NCI-H510A (cell line): ENCODE measurements at regions not wholly inside any gene's neighbourhood (a gene's known extent, or its start where the extent isn't known, plus 50 kb on each side); places are given as distances from the start of the nearest gene placed in this dataset.

ENCODE experiments used
- DNase-seq: peaks from one replicate; lab custom pipeline; 2025; lab: John Stamatoyannopoulos, UW

DNA sequence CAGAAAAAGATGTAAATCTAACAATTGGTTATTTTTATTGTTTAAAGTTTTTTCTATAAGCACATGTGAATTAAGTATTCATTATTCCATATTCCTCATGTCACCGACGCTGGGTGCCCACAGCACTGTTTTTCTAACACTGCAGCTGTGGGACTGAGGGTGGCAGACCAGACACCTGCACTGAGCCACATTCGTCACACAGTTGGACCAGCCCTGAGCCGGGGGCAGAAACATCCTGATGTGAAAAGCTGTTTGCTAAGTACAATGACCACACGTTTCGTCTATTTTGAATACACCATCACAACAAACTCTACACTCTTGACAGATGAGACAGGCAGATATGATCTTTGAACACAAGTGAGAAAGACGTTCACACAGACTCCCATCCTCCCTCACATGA, 749.5 kb downstream of the KCNJ18 start:
- DNase-seq = no peak

DNA sequence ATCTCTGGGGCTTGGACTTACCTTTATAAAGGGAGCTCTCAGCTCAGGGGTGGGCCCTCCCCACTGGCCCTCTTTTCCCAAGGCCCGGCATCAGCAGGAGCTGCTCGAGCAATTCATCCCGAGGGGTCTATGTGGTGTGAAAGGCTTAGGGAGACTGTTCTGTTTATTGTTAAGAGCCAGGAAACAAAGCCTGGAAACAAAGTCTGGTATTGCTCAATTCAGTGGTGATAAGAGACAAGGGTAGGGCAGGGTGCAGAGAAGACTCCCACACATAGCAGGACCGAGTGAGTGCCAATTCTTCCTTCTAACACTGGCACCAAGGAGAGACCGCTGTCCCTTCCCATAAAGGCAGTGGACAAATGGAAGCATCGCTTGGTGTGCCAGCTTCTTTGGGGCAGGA, 750.7 kb downstream of the KCNJ18 start:
- DNase-seq = no peak

DNA sequence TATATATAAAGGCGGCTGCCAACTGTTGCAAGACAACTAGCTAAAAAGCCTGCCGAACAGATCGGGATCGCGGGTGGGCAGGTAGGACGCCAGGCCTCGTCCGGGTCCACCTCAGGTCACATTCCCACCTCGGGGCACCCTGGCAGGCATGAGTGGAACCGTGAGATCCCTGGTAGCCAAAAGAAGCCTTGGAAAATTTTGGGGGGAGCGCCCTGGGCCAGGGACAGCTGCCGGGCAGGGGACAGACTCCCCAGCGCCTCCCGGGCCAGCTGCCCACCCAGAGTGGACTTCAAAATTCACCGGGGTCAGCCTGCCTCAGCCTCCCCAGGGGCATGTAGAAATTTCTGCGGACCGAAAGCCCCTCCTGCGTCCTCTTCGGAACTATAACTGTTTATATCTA, 760.9 kb downstream of the KCNJ18 start:
- DNase-seq = no peak

DNA sequence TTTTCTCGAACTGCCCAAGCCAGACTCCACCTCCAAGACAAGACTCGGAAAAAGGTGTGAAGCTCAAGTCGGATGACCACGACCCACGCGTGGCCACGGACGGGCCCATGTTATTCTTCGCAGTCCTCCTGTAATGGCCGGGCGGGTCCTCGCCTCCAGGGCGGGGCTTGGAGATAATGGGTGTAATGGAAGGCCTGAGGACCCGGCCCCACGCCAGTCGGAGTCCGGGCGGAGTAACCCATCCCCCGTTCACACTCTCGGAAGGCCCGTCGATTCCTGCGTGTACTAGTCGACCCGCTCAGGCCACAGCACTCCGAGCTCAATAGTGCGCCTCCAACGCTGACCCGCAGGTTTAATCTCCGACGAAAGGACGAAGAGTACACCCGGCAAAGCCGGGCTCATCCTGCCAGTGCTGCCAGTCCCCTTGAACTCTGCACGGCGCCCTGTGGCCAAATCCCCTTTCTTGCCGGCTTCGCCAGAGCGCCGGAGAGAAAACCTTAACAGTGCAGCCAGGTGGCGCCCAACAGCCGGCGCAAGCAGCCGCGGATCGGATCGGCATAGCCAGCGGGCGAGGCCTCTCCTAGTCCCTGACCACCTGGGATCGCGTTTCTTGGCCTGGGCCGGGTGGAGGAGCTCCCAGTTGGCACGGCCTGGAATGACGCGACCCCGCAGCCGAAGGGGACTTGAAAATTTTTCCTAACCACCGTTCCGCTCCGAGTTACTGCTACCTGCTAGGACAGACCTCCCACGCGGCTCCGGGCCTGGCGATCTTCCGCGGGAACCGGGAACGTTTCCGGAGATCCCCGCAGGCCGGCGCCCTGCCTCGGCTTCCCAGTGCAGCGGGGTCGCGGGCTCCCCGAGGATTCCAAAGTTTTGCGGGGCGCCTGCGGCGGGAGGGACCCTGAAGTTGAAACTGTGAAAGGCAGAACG, 762.0 kb downstream of the KCNJ18 start:
- no peak for DNase-seq

DNA sequence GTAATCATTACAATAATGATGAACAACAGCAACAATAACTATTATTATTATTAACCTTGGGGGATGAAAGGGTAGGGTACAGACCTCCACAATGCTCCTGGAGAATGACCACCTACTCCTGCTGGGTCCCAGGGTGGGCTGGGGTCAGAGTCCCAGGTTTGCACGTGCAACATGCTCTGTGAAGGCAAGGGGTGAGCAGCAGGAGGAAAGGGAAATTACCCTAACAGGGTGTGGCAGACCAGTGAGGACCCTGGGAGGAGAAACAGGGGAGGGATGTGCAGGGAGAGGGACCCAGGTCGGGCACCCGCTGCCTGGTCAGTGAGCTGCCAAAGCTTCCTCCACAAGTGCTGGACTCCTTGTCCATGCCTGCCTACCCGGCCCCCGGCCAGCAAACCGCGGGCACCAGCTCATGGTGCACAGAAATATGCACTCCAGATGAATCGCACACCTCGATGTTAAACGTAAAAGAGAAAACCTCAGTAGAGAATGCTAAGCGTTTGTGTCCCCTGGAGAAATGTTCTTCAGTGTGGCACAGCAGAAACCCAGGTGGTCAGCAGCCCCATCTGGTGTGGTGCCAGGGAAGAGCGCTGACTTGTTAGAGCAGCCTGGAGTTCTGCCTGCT, 767.1 kb downstream of the KCNJ18 start:
- DNase-seq = no peak

DNA sequence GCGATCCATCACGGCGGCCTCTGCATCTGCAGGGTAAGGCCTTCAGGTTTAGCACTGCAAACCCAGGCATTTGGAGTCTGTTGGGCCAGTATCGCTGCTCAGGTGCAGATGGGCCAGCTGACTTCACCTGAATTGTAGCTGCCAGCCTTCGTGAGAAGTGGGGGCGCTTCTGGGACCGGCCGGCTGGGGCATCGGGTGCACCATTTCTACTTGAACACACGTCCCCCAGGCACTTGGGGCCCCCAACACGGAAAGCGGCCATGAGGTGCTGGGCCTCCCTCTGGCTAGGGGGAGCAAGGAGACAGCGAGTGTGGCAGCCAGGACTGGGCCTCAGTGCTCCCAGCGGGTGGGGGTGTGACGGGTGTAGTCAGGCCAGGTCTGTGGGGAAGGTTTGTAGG, 767.6 kb downstream of the KCNJ18 start:
- DNase-seq = no peak

DNA sequence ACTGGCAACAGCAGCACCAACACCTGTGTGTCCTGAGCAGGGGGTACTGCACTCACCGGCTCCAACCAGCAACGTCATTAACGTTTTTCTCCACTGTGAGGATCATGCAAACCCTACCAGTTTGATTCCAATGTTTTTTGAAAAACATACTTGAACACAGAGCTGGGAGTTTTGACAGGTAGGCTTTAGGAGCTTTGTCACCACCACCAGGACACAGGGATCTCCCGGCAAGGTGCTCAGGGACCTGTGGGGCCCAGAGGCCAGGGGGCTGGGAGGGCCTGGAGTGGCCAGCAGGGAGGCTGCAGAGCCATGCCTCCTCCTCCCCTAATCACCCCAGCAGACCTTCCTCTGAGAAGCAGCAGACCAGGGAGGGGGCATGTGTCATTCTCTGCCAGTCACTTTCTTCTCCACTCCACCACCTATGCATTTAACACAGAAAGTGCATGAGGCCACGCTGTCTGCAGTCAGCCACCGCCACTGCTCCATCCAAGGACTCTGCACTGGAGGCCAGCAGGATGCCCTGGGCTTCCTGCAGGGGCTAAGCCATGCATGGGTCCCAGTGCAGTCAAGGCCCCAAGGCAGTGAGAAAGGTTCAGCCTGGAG, 768.2 kb downstream of the KCNJ18 start:
- DNase-seq = no peak

DNA sequence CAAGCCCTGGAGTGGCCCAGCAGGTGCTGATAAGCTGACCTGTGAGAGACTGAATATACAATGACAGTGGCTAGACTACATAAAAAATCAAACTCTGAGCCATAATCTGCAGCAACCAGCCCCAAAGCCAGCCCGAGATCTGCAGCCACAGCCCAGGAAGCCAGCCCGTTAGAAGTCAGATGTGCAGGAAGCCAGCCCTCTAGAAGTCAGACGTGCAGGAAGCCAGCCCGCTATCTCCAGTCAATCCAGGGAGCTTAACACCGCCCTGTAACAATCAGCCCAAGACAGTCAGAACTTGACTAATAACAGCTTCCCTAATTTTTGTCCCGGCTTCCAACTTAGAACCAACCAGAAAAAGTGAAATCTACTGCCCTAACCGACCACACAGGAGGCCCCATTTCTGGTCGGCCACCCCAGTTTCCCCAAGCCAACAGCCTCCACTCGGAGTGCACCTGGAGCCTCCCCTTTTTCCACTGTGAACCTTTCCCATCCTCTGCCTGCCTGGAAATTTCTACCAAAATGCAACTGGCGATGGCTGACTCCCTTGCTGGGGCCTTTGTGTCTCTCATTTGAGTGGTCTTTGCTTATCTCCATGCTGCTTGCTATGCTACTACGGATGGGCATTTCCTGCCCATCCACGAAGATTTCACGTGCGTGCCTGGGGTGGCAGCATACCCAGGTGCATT, 769.3 kb downstream of the KCNJ18 start:
- DNase-seq = no peak

DNA sequence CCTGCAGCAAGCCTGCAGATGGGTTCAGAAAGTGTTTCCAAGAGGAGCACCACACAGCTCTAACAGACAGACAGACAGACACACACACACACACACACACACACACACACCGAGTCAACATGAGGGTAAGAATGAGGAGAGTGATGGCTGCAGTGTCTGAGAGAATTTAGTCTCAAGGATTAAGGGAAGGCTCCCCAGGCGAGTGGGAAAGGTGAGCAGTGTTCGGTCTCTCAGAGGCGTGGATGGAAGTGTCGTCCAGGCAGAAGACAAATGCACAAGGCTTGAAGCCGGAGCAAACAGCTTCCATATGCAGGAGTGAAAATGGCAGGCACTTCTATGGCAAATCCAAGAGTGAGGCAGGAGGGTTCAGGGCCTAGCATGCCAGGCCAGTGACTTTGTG, 770.1 kb downstream of the KCNJ18 start:
- no peak for DNase-seq

DNA sequence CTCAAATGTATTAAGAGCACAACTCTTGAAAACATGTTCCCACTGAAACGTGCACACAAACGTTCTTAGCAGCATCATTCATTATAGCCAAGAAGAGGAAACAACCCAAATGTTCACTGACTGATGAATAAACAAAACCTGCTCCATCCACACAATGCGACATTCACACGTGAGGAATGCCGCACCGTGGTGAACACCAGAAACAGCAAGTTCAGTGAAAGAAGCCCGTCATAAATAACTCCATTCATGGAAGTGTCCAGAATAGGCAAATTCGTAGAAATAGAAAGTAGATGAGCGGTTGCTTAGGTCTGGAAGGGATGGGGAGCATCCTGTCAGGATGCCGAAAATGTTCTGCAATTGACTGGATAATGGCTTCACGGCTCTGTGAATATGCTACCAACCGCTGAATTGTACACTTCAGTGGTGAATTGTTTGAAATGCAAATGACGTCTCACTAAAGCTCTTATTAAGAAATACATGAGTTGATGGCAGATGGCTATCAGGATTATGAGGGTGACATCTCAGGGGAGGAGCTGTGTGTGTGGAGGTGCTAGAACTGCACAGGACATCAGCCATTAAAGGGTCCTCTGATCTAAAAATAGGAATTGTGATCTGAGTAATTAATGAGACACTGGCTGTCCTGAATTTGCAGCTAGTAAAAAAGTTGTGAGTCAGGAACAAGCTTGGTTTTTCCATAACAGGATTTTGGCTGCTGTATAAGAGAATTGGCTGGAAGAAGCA, 771.0 kb downstream of the KCNJ18 start:
- no peak for DNase-seq

DNA sequence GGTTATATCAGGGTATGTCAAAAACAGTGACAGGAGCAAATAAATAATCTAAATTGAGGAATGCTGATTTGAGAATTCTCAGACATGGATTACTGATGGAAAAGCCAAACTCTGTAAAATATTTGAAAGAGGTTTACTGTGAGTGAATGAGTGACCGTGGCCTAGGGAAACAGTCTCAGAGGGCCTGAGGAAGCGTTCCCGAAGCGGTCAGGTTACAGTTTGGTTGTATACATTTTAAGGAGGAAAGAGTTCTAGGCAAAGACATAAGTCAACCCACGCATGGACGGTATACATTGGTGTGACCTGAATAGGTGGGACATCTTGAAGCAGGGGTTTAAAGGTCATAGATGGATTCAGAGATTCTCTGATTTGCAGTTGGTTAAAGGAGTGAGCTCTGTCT, 771.7 kb downstream of the KCNJ18 start:
- DNase-seq = no peak

DNA sequence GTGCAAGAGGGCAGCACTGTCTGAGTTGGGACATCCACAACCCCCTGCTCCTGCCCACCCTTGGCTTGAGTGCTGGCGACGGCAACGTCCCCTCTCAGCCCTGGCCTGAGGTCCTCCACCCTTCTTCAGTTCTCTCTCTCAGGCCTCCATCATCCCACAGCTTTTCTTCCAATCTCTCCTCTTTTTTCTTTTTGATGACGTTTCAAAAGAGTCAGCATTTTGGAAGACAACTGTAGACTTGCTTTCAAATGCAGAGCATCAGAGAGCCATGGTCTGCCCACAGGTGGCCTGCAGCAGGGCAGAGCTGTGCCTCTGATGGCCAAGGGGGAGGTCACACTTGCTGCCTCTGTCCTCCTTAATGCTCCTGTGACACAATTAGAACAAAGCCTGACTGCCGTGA, 775.4 kb downstream of the KCNJ18 start:
- no peak for DNase-seq

DNA sequence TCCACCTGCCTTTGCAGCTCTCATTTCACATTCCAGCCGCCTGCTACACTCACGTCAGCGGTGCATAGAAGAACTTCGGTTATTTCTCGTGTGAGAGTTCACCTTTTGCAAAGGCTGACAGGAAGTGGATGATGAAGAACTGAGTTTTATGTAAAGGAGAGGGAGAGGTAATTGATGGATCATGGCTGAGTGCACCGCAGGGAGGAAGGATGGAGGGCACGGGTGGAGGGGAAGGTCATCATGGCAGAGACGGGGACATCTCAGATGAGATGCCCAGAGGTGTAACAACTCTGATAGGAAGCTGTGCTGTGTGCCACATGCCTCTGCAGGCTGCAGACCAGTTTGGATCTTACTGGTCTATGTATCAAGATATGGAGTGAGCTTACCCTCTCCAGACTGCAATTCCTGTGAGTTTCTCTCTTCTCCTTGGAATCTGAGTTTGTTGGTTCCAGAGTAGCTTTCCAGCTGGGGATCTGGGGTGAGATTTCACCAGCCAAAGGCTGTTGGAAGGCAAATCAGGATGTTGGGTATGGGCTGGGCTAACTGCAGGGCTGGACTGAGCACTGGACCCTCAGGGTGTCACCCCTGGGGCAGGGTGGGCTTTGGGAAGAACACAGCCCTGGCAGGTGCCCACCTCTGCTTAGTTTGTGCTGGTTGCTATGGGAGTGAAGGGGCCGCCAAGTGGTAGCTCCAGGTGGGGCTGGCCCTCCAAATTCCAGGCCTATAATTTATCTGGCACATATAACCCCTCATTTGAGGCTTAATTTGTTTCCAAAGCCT, 777.0 kb downstream of the KCNJ18 start:
- no peak for DNase-seq

DNA sequence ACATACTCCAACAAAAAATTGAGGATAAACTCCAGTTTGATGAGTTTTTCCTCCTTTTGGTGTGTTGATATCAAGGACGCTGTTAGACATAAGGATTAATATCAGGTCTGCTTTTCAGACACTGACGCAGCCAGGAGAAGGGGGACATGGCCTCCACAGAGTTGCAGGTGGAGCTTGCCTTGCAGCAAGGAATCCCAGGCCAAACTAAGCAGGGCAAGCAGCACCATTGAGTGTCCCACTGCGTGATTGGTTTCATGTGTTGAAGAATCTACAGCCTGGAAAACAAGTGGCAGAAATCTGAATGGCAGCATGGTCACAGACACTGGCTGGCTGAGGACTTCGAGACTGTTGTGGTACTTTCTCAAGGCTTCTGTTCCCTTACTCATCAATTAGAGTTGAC, 777.6 kb downstream of the KCNJ18 start:
- no peak for DNase-seq

DNA sequence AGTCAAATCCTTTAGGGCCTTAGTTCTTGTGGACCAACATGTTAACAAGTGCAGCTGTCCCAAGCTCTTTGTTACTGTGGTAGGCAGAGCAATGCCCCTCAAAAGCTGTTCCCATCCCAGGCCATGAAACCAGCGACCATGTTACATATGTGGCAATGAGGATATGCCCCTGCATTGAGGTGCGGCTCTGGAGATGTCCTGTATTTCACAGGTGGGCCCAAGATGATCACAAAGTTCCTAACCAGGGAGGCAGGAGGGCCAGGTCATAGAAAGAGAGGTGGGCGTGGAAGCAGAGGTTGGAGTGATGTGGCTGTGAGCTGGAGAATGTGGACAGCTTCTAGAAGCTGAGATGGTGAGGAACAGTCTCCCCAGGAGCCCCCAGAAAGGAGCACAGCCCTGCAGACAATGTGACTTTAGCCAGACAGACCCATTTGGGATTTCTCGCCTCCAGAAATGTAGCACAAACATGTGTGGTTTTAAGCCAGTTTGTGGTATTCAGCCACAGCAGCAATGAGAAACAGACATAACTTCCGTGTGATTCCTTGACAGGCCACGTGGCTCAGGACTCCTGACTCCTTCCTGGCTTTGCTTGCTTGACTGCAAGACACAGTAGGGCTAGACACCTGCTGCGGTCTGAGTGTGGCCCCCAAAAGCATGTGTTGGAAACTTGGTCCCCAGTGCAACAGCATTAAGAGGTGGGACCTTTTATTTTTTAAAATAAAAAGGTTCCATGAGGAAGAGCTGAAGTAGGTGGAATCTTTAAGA, 778.3 kb downstream of the KCNJ18 start:
- no peak for DNase-seq

DNA sequence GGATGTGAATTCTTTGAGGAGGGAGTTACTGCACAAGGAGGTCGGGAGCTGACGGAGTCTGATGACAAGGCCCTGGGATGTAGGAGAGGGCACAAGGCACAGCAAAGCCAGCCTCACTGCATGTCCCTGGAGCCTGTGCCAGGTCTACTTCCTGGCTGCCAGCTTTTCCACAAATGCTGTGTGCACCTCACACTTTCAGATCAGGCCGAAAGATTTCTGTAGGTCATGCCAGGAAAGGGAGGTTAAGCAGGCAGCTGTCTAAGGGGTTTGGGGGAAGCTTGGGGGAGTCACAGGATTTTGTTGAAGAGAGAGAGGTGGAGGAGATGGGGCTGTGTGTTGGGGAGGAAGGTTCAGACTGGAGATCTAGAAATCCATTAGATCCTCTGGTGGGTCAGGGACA, 792.5 kb downstream of the KCNJ18 start:
- no peak for DNase-seq

DNA sequence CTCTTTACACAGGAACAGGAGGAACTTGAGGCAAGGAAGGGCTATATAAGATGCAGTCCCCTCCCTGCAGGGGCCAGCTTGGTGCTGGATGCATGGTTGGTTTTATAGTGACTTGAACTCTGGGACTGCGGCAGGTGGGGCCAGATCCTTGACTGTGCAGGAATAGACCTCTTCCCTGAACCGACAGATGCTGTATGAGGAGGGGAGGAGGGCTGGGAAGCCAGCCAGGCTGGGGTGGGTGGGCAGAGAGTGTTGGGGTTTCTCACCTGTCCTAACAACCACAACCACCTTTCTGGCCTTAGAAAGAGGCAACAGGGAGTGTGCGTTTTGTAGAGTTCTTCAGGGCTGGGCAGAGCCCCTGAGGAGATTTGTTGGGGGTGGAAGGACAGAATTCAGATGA, 798.1 kb downstream of the KCNJ18 start:
- DNase-seq = no peak

DNA sequence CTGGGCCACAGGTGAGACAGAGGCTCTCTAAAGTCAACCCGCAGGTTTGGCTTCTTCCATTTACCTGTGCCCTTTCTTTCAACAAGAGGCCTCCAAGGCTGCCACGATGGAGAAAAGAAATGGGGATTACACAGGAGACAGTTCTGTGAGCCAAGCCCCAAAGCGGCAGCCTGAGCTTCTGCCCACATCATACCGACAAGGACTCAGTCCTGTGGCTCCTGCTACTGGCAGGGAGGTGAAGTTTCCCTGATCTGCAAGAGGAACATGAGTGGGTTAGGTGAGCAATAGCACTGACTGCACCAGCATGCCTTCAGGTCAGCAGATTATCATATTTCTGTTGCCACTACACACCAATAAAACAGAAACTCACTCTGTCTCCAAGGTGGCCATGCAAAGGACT, 800.0 kb downstream of the KCNJ18 start:
- no peak for DNase-seq

DNA sequence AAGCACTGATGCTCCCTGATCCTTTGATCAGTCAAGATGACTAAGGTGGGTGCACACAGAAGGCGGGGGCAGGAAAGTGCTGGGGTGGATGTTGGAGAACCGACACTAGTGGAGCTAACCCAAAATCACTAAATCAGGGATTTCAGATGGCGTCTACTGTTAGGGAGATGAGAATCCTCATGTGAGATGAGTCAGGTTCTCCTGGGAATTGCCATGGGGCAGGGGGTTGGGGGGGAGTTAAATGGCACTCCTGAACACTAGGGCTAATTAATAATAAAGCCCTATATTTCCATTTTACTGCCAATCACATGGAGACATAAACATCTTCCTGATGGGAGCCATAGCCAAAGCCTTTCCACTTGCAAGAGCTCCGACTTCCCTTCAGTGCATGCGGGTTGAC, 804.1 kb downstream of the KCNJ18 start:
- DNase-seq = no peak

DNA sequence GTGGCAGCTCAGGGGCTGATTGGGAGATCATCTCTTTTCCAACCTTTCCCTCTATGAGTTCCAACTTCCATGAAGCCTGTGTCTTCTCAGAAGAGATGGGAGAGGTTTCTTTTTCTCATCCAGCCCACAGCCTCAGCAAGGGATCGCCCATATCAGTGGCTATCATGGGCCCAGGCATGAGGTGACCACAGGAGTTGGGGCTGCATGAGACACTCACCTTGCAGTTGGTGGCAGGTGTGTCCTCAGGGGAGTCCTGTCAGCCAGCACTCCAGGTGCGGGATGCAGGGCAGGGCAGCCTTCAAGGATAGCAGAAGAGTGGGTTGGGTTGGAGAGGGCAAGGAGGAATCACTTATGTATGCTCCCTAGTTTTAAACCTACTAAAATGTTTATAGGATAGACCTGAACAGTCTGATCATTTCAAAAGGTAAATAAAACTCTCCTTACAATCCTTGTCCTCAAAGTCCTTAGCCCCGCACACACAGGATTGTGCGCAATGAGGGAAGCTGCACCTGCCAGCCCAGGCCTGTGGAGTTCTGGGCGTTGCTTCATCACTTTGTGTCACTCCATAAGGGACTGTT, 811.1 kb downstream of the KCNJ18 start:
- no peak for DNase-seq
